ENCODE measurements at regions not wholly inside any gene's neighbourhood (a gene's known extent, or its start where the extent isn't known, plus 50 kb on each side); places are given as distances from the start of the nearest gene placed in this dataset.

GRCh38 chr3:21226086-21226485, 524.9 kb downstream of the ZNF385D start:
- TF ChIP-seq CTCF (IDR thresholded peaks at IDR 0.05; ENCODE audit: low read length) (no peak), EZH2 (optimal IDR thresholded peaks at IDR 0.05; ENCODE audit: low read depth, low read length) (no peak), EZH2phosphoT487 (IDR thresholded peaks at IDR 0.05; ENCODE audit: low read length) (no peak)
